ENCODE measurements at regions not wholly inside any gene's neighbourhood (a gene's known extent, or its start where the extent isn't known, plus 50 kb on each side); places are given as distances from the start of the nearest gene placed in this dataset.

DNA sequence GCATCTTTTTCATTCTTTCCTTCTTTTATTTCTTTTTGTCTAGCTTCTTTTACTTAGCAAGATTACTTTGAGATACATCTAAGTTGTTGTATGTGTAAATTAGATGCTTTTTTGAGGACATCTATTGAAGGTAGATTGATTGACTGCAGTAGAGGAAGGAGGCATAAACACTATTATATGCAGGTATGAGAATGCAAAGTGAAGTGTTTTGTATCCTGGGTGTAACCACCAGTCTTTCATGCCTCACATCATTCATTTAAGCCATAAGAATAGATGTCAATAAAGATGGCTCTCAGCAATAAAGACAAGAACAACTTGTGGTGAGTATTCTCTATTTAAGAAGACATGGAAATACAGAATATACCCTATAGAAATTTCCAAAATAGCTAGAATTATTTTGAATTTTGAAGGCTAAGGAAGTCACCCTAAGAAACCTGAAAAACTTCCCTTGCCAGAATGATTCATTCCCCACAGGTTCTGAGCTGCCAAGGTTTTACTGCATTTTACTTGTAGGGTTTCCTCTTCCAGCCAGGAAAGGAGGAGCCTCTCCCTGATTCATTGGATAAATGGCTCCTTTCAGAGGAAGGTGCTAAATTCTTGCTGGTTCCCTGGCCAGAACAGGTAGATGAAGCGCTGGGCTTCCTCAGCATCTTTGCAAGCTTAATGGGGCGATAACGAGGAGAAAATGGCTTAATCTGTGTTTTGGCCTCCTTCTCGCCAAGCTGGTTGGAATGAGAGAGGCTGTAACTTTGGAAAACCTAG is 279.8 kb upstream of the SLC14A2 start:
- TF ChIP-seq, protein P1, sequence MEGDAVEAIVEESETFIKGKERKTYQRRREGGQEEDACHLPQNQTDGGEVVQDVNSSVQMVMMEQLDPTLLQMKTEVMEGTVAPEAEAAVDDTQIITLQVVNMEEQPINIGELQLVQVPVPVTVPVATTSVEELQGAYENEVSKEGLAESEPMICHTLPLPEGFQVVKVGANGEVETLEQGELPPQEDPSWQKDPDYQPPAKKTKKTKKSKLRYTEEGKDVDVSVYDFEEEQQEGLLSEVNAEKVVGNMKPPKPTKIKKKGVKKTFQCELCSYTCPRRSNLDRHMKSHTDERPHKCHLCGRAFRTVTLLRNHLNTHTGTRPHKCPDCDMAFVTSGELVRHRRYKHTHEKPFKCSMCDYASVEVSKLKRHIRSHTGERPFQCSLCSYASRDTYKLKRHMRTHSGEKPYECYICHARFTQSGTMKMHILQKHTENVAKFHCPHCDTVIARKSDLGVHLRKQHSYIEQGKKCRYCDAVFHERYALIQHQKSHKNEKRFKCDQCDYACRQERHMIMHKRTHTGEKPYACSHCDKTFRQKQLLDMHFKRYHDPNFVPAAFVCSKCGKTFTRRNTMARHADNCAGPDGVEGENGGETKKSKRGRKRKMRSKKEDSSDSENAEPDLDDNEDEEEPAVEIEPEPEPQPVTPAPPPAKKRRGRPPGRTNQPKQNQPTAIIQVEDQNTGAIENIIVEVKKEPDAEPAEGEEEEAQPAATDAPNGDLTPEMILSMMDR (IDR thresholded peaks at IDR 0.05), result no peak
- no peak for TF ChIP-seq POLR2A (IDR thresholded peaks at IDR 0.05)

Data from stomach (tissue), 4 donors.